ENCODE measurements at regions not wholly inside any gene's neighbourhood (a gene's known extent, or its start where the extent isn't known, plus 50 kb on each side); places are given as distances from the start of the nearest gene placed in this dataset.

DNA sequence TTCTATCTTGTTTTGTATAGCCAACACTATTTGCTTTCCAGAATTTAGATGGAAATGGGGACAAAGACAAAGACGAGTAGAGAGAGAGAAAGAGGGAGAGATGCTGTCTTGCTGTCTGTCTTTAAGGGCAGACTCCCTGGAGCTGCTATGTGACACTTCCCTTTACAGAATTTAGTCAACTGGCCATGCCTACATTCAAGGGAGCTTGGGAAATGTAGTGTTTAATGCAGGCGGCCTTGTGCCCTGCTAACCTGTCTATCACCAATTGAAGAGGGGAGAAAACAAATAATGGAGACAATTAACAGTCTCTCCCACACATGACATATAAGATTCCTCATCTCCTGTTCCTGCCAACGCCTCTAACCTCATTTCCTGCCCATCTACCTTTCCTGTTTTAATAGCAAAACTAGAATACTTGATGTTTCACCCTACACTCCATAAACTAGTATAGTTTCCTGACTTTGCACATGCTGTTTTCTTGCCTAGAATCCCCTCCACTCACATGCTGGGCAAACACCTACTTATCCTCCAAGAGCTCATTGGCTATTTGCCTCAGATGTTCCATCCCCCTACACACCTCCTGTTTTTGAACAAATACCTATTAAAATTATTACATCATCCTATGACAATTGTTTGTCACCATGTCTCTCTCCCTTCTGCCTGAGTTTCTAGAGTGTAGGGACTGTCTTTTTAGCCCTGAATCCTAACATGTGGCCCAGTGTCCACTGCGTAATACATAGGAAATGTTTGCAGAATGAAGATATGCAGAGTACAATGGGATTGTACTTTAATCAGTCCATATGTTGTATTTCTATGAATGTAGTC, 117.2 kb downstream of the SLC25A24 start:
- in situ Hi-C loops (cut with MboI; ENCODE audit: low pct_unique_long_range_greater_than_20kb, low sequenced_read_pairs, unreplicated experiment), result no loop called here
- TF ChIP-seq, protein P1, sequence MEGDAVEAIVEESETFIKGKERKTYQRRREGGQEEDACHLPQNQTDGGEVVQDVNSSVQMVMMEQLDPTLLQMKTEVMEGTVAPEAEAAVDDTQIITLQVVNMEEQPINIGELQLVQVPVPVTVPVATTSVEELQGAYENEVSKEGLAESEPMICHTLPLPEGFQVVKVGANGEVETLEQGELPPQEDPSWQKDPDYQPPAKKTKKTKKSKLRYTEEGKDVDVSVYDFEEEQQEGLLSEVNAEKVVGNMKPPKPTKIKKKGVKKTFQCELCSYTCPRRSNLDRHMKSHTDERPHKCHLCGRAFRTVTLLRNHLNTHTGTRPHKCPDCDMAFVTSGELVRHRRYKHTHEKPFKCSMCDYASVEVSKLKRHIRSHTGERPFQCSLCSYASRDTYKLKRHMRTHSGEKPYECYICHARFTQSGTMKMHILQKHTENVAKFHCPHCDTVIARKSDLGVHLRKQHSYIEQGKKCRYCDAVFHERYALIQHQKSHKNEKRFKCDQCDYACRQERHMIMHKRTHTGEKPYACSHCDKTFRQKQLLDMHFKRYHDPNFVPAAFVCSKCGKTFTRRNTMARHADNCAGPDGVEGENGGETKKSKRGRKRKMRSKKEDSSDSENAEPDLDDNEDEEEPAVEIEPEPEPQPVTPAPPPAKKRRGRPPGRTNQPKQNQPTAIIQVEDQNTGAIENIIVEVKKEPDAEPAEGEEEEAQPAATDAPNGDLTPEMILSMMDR (IDR thresholded peaks at IDR 0.05; ENCODE audit: extremely low read depth, insufficient read depth, missing control alignments), result no peak
- no peak for DNase-seq (ENCODE audit: low spot score)

DNA sequence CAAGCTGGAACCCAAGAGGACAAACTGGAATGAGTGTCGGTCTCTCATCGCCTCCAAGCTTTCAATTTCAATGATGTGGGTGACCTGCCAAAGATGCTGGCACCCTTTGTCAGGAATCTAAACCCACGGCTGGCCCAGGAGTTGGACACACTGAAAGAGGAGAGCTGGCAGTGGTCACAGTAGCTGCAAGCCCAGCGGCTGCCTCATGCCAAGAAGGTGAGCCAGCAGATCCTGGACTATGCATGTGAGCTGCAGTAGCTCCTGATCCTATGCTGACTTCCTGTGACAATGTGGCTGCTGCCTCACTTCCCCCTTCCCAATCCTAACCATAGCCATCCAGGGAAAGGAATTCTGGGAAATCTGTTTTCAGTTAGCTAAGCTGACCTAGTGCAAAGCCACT, 117.0 kb upstream of the VAV3 start:
- in situ Hi-C loops (cut with MboI; ENCODE audit: low pct_unique_long_range_greater_than_20kb, low sequenced_read_pairs, unreplicated experiment), result no loop called here
- DNase-seq (ENCODE audit: low spot score), result no peak
- TF ChIP-seq, protein P1 (IDR thresholded peaks at IDR 0.05; ENCODE audit: extremely low read depth, insufficient read depth, missing control alignments), result no peak

DNA sequence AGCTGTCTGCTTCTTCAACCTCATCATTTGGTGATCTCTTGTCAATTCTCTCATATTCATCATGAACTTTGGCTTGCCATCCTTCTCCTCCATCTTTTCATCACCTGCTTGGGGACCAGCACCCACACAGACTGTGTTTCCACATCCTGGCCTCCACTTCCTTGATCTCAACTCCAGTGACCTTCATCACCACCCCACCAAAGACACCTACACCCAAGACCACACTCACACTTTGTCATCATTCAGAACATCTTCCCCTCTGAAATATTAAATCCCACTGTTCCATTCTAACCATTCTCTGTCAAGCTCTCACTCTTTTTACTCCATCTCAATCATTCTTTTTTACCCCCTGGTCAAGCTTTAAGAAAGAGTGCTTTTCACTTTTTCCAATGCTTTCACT, 115.5 kb upstream of the VAV3 start:
- TF ChIP-seq, protein P1 (IDR thresholded peaks at IDR 0.05; ENCODE audit: extremely low read depth, insufficient read depth, missing control alignments), result no peak
- DNase-seq (ENCODE audit: low spot score), result no peak
- in situ Hi-C loops (cut with MboI; ENCODE audit: low pct_unique_long_range_greater_than_20kb, low sequenced_read_pairs, unreplicated experiment), result no loop called here

DNA sequence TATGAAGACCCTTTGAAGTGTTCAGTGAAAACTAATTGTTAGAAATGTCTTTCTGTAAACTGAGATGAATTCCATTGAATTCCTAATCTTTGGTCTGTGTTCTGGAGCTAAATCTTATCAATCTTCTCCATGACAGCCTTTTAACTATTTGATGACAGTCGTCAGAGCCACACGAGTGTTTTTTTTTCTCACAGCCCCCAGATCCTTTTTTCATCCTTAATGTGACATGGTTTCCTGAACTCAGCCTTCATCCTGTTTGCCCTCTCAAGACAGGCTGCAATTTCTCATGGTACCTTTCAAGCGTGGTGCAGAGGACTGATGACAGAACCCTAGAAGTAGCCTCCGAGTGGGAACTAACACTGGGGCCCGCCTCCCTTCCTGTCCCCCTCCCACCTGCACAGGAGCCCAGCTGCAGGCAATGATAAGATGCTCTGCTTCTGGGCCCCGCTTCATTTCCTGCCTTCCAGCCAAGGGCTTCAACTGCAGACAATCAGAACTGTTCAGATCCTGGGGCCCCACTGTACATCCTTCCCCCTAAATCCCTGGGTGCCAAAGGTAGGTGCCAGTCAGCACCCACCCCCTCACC, 114.6 kb upstream of the VAV3 start:
- in situ Hi-C loops (cut with MboI; ENCODE audit: low pct_unique_long_range_greater_than_20kb, low sequenced_read_pairs, unreplicated experiment), result no loop called here
- no peak for DNase-seq (ENCODE audit: low spot score)
- TF ChIP-seq, protein P1 (IDR thresholded peaks at IDR 0.05; ENCODE audit: extremely low read depth, insufficient read depth, missing control alignments), result no peak

DNA sequence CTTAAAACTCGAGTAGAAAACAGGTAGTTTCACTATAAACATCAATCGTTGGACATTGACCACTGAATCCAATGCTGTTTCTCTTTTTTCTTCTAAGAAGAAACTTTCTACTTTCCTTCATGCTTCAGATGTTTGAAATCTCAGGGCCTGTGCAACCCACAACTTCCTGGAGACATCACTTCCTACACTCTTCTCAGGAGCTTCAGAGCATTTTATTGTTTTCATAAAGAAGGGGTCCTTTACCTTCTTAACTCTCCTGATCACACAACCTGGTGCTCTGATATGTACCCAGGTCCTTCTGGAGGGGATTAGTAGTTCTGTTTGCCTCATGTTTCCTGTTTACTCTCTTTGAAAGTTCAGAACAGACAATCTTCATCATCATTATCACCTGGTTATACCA, 113.0 kb upstream of the VAV3 start:
- TF ChIP-seq, protein P1 (IDR thresholded peaks at IDR 0.05; ENCODE audit: extremely low read depth, insufficient read depth, missing control alignments), result no peak
- in situ Hi-C loops (cut with MboI; ENCODE audit: low pct_unique_long_range_greater_than_20kb, low sequenced_read_pairs, unreplicated experiment), result no loop called here
- DNase-seq (ENCODE audit: low spot score), result no peak

DNA sequence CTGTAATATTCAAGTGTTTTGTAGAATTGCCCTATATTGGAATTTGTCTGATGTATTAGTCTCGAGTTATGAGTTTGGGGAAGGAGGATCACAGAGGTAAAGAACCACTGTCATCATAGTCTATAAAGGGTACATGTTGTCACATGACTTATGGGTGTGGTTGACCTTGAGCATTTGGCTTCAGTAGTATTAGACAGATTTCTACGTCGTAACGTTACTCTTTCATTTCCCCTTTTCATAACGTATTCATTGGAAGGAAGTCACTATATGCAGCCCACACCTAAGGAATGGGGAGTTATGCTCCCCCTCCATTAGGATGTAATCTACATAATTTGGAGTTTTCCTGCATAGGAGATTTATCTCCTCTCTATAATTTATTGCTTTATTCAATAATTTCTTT, 110.1 kb upstream of the VAV3 start:
- peak; percentile 9 for DNase-seq (ENCODE audit: low spot score)
- in situ Hi-C loops (cut with MboI; ENCODE audit: low pct_unique_long_range_greater_than_20kb, low sequenced_read_pairs, unreplicated experiment), result no loop called here
- TF ChIP-seq, protein P1 (IDR thresholded peaks at IDR 0.05; ENCODE audit: extremely low read depth, insufficient read depth, missing control alignments), result no peak

All from GM13977 (cell line).